Activated CD4-positive, alpha-beta T cell treated with anti-CD3 and anti-CD28 coated beads, Interleukin-2, amount 10 ng/mL, durations not matched to agents 24 days and 14 days (primary cell): ENCODE measurements at regions not wholly inside any gene's neighbourhood (a gene's known extent, or its start where the extent isn't known, plus 50 kb on each side); places are given as distances from the start of the nearest gene placed in this dataset.

ENCODE experiments used
- DNase-seq: peaks from one replicate; pipeline ENCODE4 v3.0.0; 2022
- H3K27ac Mint-ChIP-seq: one replicate; pipeline ENCODE4 v1.8.0; 2022; ENCODE audit warnings: mild to moderate bottlenecking, mixed read lengths
- H3K27me3 Mint-ChIP-seq: one replicate; pipeline ENCODE4 v1.8.0; 2022; ENCODE audit warnings: mixed read lengths
- H3K36me3 Mint-ChIP-seq: one replicate; pipeline ENCODE4 v1.8.0; 2022; ENCODE audit warnings: low read depth, mild to moderate bottlenecking, mixed read lengths
- H3K4me1 Mint-ChIP-seq: one replicate; pipeline ENCODE4 v1.8.0; 2021; ENCODE audit warnings: mixed read lengths
- H3K4me3 Mint-ChIP-seq: one replicate; pipeline ENCODE4 v1.8.0; 2022; ENCODE audit warnings: mild to moderate bottlenecking, moderate library complexity, mixed read lengths
- H3K9me3 Mint-ChIP-seq: one replicate; pipeline ENCODE4 v1.8.0; 2021; ENCODE audit warnings: mixed read lengths
- intact Hi-C: fragments of 100-400 bp; cut with micrococcal nuclease; formaldehyde crosslinking; loops from one replicate; pipeline ENCODE4 v1.15.1; 2023

DNA sequence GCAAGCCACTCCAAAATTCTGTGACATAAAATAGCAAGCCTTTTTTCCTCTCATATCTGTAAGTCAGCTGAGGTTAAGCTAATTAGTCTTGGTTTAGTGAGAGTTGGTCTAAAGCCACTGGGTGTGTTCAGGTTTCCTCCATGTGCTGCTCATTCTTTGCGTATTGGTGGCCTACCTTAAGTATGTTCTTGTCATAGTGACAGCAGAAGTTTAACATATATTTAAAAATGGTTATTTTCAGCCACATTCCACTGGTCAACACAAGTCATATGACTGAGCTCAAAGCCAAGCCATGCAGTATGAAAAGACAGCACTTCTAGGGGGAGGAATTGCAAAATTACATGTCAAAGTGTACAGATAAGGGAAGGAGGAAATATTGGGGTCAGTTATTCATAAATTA is 100.5 kb upstream of the FGF10 start:
- Mint-ChIP-seq H3K9me3 (peaks cover 4% of the 10 kb centered on the region), H3K36me3 (no peaks in the 10 kb centered on the region), H3K27ac (no peak overlapping the region), H3K4me1 (no peaks in the 10 kb centered on the region), H3K4me3 (no peak overlapping the region), H3K27me3 (no peaks in the 10 kb centered on the region)
- intact Hi-C loops = no loop called here
- DNase-seq = no peak

DNA sequence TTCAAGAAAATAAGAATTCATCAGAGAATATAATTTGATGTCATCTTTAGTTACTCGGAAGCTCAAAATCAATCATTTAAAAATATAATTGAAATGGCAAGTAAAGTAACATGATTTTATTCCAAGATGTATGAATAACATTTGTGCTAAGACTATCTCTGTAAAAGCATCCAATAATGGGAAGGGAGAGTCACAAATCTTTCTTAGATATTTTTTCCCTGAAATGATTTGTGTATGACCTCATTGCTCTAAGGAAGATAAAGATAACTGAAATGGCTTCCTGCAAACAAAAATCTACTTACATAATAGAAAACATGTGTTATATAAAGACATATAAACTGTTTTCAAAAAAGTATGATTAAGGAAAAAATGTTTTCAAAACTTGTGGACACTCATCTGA is 97.4 kb upstream of the FGF10 start:
- H3K4me3 Mint-ChIP-seq = no peak overlapping the region
- H3K4me1 Mint-ChIP-seq = no peaks in the 10 kb centered on the region
- H3K36me3 Mint-ChIP-seq = no peaks in the 10 kb centered on the region
- no peak overlapping the region for H3K27ac Mint-ChIP-seq
- no peak for DNase-seq
- H3K27me3 Mint-ChIP-seq = no peaks in the 10 kb centered on the region
- no peaks in the 10 kb centered on the region for H3K9me3 Mint-ChIP-seq
- intact Hi-C loops = no loop called here

DNA sequence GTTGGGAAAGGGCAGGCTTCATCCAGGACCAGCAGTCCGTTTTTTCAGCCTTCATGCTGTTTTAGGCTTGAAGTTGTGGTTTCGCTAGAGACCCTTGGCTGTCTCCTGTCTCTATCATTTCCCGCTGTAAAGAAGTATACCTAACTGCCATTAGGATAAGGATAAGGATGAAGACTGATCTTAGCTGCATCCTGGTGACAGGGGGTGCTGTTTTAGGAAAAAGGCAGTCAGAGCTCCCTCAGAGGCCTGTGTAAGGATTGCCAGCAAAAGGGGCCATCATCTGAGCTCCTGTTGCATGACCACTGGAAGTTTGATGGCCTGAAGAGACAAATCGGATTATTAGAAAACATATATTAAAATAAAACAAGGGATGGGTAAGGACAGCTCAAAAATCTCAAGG is 64.8 kb upstream of the FGF10 start:
- Mint-ChIP-seq H3K4me3 (no peak overlapping the region), H3K9me3 (peaks cover 7% of the 10 kb centered on the region), H3K27ac (no peak overlapping the region), H3K4me1 (no peaks in the 10 kb centered on the region), H3K36me3 (no peaks in the 10 kb centered on the region), H3K27me3 (no peaks in the 10 kb centered on the region)
- intact Hi-C loops = no loop called here
- DNase-seq = no peak

DNA sequence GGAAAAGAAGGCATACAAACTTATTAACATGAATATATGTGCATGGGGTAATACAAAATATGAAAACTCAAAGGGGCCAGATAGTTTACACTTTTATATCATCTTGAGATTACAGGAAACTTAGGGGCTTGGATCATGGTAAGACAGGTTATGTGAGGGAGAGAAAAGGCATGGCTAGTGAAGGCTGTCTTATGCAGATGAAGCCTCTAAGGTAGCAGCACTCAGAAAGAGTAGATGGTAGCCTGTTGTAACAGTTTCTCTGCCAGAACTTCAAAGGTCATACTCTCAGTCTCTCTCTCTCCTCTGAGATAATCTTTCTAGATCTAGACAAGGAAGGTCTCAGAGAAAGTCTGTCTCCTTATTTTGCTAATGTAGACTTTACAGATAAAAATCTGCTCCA is 57.2 kb upstream of the FGF10 start:
- H3K9me3 Mint-ChIP-seq = peaks cover 3% of the 10 kb centered on the region
- H3K4me3 Mint-ChIP-seq = no peak overlapping the region
- no peaks in the 10 kb centered on the region for H3K4me1 Mint-ChIP-seq
- H3K27me3 Mint-ChIP-seq = no peaks in the 10 kb centered on the region
- H3K27ac Mint-ChIP-seq = no peak overlapping the region
- DNase-seq = no peak
- no peaks in the 10 kb centered on the region for H3K36me3 Mint-ChIP-seq
- intact Hi-C loops = no loop called here

DNA sequence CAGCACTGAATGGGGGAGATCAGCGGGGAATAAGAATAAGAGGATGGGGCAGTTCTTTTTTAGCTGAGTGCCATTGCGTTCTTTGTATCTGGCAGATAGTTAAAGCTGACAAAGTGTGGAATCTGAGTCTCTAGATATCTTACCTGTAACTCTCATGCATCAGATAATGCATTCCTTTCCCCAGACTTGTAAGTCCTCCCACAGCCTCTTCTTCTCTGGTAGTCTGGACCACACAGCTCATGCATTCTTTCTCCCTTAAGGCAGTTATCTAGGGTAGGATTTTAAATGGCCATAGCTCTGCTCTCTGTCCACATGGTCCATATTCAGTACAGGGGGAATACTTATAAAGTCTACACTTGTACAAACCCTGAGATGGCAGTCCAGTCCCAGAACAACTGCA is 54.0 kb upstream of the FGF10 start:
- no peaks in the 10 kb centered on the region for H3K4me1 Mint-ChIP-seq
- no peak for DNase-seq
- H3K27ac Mint-ChIP-seq = no peak overlapping the region
- no peak overlapping the region for H3K4me3 Mint-ChIP-seq
- intact Hi-C loops = no loop called here
- no peaks in the 10 kb centered on the region for H3K27me3 Mint-ChIP-seq
- no peaks in the 10 kb centered on the region for H3K36me3 Mint-ChIP-seq
- no peaks in the 10 kb centered on the region for H3K9me3 Mint-ChIP-seq

DNA sequence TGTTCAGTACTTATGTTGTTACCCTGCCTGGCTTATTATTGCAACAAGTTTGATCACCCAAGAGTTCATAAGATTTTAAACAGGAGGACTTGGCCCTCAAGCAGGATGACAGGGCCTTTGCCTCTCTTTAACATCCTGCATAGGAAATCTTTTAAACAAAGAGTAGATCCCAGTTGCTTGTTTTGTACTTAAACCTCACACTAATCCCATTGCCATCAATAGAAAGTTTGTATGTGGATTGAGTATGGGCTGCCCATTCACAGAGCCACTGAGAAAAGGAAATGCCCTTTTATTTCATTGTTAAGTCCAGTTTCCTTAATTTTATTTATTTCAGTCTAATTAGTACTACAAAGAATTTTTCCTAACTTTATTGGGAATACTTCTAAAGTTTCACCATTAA is 52.2 kb upstream of the FGF10 start:
- intact Hi-C loops = no loop called here
- Mint-ChIP-seq H3K27ac (no peak overlapping the region), H3K9me3 (no peaks in the 10 kb centered on the region), H3K36me3 (no peaks in the 10 kb centered on the region), H3K4me3 (no peak overlapping the region), H3K27me3 (no peaks in the 10 kb centered on the region), H3K4me1 (no peaks in the 10 kb centered on the region)
- no peak for DNase-seq

DNA sequence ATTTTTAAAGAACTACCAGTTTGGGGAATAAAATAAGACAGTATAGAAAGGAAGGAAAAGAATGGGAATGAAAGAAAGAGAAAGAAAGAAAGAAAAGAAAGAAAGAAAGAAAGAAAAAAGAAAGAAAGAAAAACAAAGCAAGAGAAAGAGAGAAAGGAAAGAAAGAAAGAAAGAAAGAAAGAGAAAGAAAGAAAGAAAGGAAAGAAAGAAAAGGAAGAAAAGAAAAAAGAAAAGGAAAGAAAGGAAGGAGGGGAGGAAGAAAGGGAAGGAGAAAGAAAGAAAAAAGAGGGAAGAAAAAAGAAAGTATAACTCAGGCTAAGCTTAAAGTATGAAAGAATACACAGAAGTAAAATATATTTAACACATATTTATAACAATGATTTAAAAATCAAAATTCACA is 51.0 kb upstream of the FGF10 start:
- intact Hi-C loops = no loop called here
- DNase-seq = no peak
- H3K36me3 Mint-ChIP-seq = no peaks in the 10 kb centered on the region
- no peaks in the 10 kb centered on the region for H3K4me1 Mint-ChIP-seq
- no peaks in the 10 kb centered on the region for H3K27me3 Mint-ChIP-seq
- H3K27ac Mint-ChIP-seq = no peak overlapping the region
- no peaks in the 10 kb centered on the region for H3K9me3 Mint-ChIP-seq
- no peak overlapping the region for H3K4me3 Mint-ChIP-seq
